ENCODE measurements at regions not wholly inside any gene's neighbourhood (a gene's known extent, or its start where the extent isn't known, plus 50 kb on each side); places are given as distances from the start of the nearest gene placed in this dataset.
"Not testable (repeated sequence)": the region's sequence is repeated elsewhere in the genome, so short reads cannot be mapped to it uniquely, and the experiment has no call there.

GRCh38 chr1:168416220-168416619, 127.6 kb downstream of the XCL2 start:
- Mint-ChIP-seq H3K4me3 (no peak overlapping the region), H3K27me3 (no peaks in the 10 kb centered on the region), H3K9me3 (no peaks in the 10 kb centered on the region), H3K27ac (no peak overlapping the region), H3K36me3 (no peaks in the 10 kb centered on the region), H3K4me1 (no peaks in the 10 kb centered on the region)
- ATAC-seq, result no peak

GRCh38 chr1:168414914-168415313, 128.9 kb downstream of the XCL2 start:
- no peaks in the 10 kb centered on the region for H3K9me3 Mint-ChIP-seq
- peaks cover 3% of the 10 kb centered on the region for H3K36me3 Mint-ChIP-seq
- H3K4me1 Mint-ChIP-seq, result no peaks in the 10 kb centered on the region
- peaks cover 6% of the 10 kb centered on the region for H3K27me3 Mint-ChIP-seq
- ATAC-seq, result no peak
- no peak overlapping the region for H3K27ac Mint-ChIP-seq
- no peak overlapping the region for H3K4me3 Mint-ChIP-seq

GRCh38 chr1:168410464-168410863, 129.8 kb downstream of the TBX19 start:
- Mint-ChIP-seq H3K27me3 (peaks cover 10% of the 10 kb centered on the region), H3K9me3 (peaks cover 6% of the 10 kb centered on the region), H3K36me3 (peaks cover 17% of the 10 kb centered on the region), H3K4me3 (no peak overlapping the region), H3K27ac (no peak overlapping the region), H3K4me1 (peaks cover 17% of the 10 kb centered on the region)
- ATAC-seq, result no peak

GRCh38 chr1:168408884-168409283, 128.2 kb downstream of the TBX19 start:
- H3K4me3 Mint-ChIP-seq, result no peak overlapping the region
- peaks cover 6% of the 10 kb centered on the region for H3K9me3 Mint-ChIP-seq
- H3K4me1 Mint-ChIP-seq, result peaks cover 17% of the 10 kb centered on the region
- H3K27ac Mint-ChIP-seq, result no peak overlapping the region
- H3K27me3 Mint-ChIP-seq, result peaks cover 10% of the 10 kb centered on the region
- peaks cover 18% of the 10 kb centered on the region for H3K36me3 Mint-ChIP-seq
- peak; percentile 53 for ATAC-seq

- Mint-ChIP-seq H3K27me3 (peaks cover 10% of the 10 kb centered on the region), H3K27ac (no peak overlapping the region), H3K9me3 (peaks cover 6% of the 10 kb centered on the region), H3K4me3 (no peak overlapping the region), H3K4me1 (peaks cover 17% of the 10 kb centered on the region), H3K36me3 (peaks cover 18% of the 10 kb centered on the region)
- no peak for ATAC-seq
Observed at GRCh38 chr1:168408539-168408865, 127.8 kb downstream of the TBX19 start.

GRCh38 chr1:168407832-168408538, 127.3 kb downstream of the TBX19 start:
- Mint-ChIP-seq H3K4me3 (no peak overlapping the region), H3K36me3 (peaks cover 18% of the 10 kb centered on the region)

GRCh38 chr1:168405906-168406549, 125.4 kb downstream of the TBX19 start:
- peaks cover 6% of the 10 kb centered on the region for H3K9me3 Mint-ChIP-seq
- no peak for ATAC-seq

More at GRCh38 chr1:168407832-168408538, 127.3 kb downstream of the TBX19 start:
- H3K9me3 Mint-ChIP-seq, result peaks cover 6% of the 10 kb centered on the region
- H3K27ac Mint-ChIP-seq, result no peak overlapping the region
- no peak for ATAC-seq
- H3K4me1 Mint-ChIP-seq, result peaks cover 17% of the 10 kb centered on the region
- H3K27me3 Mint-ChIP-seq, result peaks cover 10% of the 10 kb centered on the region

GRCh38 chr1:168403140-168403539, 122.5 kb downstream of the TBX19 start:
- Mint-ChIP-seq H3K27ac (no peak overlapping the region), H3K4me3 (no peak overlapping the region), H3K4me1 (peaks cover 13% of the 10 kb centered on the region), H3K36me3 (peaks cover 13% of the 10 kb centered on the region), H3K9me3 (peaks cover 6% of the 10 kb centered on the region), H3K27me3 (peaks cover 15% of the 10 kb centered on the region)
- ATAC-seq, result no peak

More at GRCh38 chr1:168405906-168406549, 125.4 kb downstream of the TBX19 start:
- Mint-ChIP-seq H3K27me3 (peaks cover 13% of the 10 kb centered on the region), H3K4me1 (peaks cover 17% of the 10 kb centered on the region), H3K27ac (no peak overlapping the region), H3K4me3 (no peak overlapping the region), H3K36me3 (peaks cover 18% of the 10 kb centered on the region)

GRCh38 chr1:168402466-168402865, 121.8 kb downstream of the TBX19 start:
- not testable (repeated sequence) for H3K9me3 Mint-ChIP-seq, H3K27ac Mint-ChIP-seq, H3K4me1 Mint-ChIP-seq, H3K4me3 Mint-ChIP-seq, ATAC-seq
- Mint-ChIP-seq H3K27me3 (peaks cover 17% of the 10 kb centered on the region), H3K36me3 (peaks cover 13% of the 10 kb centered on the region)

GRCh38 chr1:168401341-168401740, 120.7 kb downstream of the TBX19 start:
- Mint-ChIP-seq H3K4me3 (no peak overlapping the region), H3K27me3 (peaks cover 17% of the 10 kb centered on the region), H3K36me3 (peaks cover 6% of the 10 kb centered on the region), H3K9me3 (peaks cover 3% of the 10 kb centered on the region), H3K27ac (no peak overlapping the region), H3K4me1 (no peaks in the 10 kb centered on the region)
- no peak for ATAC-seq

- no peaks in the 10 kb centered on the region for H3K36me3 Mint-ChIP-seq
- H3K27ac Mint-ChIP-seq, result no peak overlapping the region
- ATAC-seq, result no peak
Observed at GRCh38 chr1:168400139-168400538, 119.5 kb downstream of the TBX19 start.

GRCh38 chr1:168397806-168398205, 117.1 kb downstream of the TBX19 start:
- no peaks in the 10 kb centered on the region for H3K4me1 Mint-ChIP-seq
- no peak overlapping the region for H3K27ac Mint-ChIP-seq
- H3K4me3 Mint-ChIP-seq, result no peak overlapping the region
- ATAC-seq, result no peak
- peaks cover 26% of the 10 kb centered on the region for H3K27me3 Mint-ChIP-seq
- H3K9me3 Mint-ChIP-seq, result no peaks in the 10 kb centered on the region
- H3K36me3 Mint-ChIP-seq, result no peaks in the 10 kb centered on the region

More at GRCh38 chr1:168400139-168400538, 119.5 kb downstream of the TBX19 start:
- Mint-ChIP-seq H3K27me3 (peaks cover 20% of the 10 kb centered on the region), H3K4me1 (no peaks in the 10 kb centered on the region), H3K4me3 (no peak overlapping the region), H3K9me3 (no peaks in the 10 kb centered on the region)

- Mint-ChIP-seq H3K27ac (no peak overlapping the region), H3K36me3 (no peaks in the 10 kb centered on the region), H3K9me3 (no peaks in the 10 kb centered on the region), H3K4me3 (no peak overlapping the region), H3K27me3 (peaks cover 32% of the 10 kb centered on the region), H3K4me1 (no peaks in the 10 kb centered on the region)
- no peak for ATAC-seq
Observed at GRCh38 chr1:168396940-168397684, 116.4 kb downstream of the TBX19 start.

- H3K27me3 Mint-ChIP-seq, result peaks cover 35% of the 10 kb centered on the region
- no peaks in the 10 kb centered on the region for H3K4me1 Mint-ChIP-seq
- H3K27ac Mint-ChIP-seq, result no peak overlapping the region
- H3K4me3 Mint-ChIP-seq, result no peak overlapping the region
- no peaks in the 10 kb centered on the region for H3K36me3 Mint-ChIP-seq
- no peaks in the 10 kb centered on the region for H3K9me3 Mint-ChIP-seq
- no peak for ATAC-seq
Observed at GRCh38 chr1:168396508-168396907, 115.8 kb downstream of the TBX19 start.

GRCh38 chr1:168394858-168395257, 114.2 kb downstream of the TBX19 start:
- H3K36me3 Mint-ChIP-seq, result no peaks in the 10 kb centered on the region
- H3K27me3 Mint-ChIP-seq, result peaks cover 31% of the 10 kb centered on the region
- H3K27ac Mint-ChIP-seq, result no peak overlapping the region
- H3K4me3 Mint-ChIP-seq, result no peak overlapping the region
- no peaks in the 10 kb centered on the region for H3K4me1 Mint-ChIP-seq
- H3K9me3 Mint-ChIP-seq, result no peaks in the 10 kb centered on the region
- no peak for ATAC-seq

All from stimulated activated memory B cell treated with anti-CD40 and anti-IgM and Interleukin-4, amounts not matched to agents 10 μg/mL and 1 μg/mL and 100 μg/mL, for 72 hours (primary cell).